Nephron progenitor cell (in vitro differentiated cells): ENCODE measurements at regions not wholly inside any gene's neighbourhood (a gene's known extent, or its start where the extent isn't known, plus 50 kb on each side); places are given as distances from the start of the nearest gene placed in this dataset.
A peak's percentile ranks its signal among the peaks of the same experiment; 100 is the strongest.

ENCODE experiments used
- DNase-seq: peaks from one replicate; pipeline ENCODE4 v3.0.0; 2021
- H3K27ac Mint-ChIP-seq: 2 replicates; pipeline ENCODE4 v1.8.0; 2021; ENCODE audit warnings: mild to moderate bottlenecking, moderate library complexity, mixed read lengths
- H3K27me3 Mint-ChIP-seq: 2 replicates; pipeline ENCODE4 v1.8.0; 2021; ENCODE audit warnings: mild to moderate bottlenecking, low read depth, mixed read lengths; ENCODE audit not compliant: poor library complexity
- H3K36me3 Mint-ChIP-seq: 2 replicates; pipeline ENCODE4 v1.8.0; 2021; ENCODE audit warnings: low read depth, mixed read lengths
- H3K4me1 Mint-ChIP-seq: 2 replicates; pipeline ENCODE4 v1.8.0; 2021; ENCODE audit warnings: mixed read lengths
- H3K4me3 Mint-ChIP-seq: 2 replicates; pipeline ENCODE4 v1.8.0; 2021; ENCODE audit warnings: mild to moderate bottlenecking, moderate library complexity, mixed read lengths
- H3K9me3 Mint-ChIP-seq: 2 replicates; pipeline ENCODE4 v1.8.0; 2021; ENCODE audit warnings: mild to moderate bottlenecking, moderate library complexity, mixed read lengths
- TF ChIP-seq, protein P1 (sequence below): fragments of 200-600 bp; sonication (generic); IDR thresholded peaks from 2 replicates; pipeline ENCODE4 v1.5.0; 2021; ENCODE audit warnings: antibody characterized with exemption

DNA sequence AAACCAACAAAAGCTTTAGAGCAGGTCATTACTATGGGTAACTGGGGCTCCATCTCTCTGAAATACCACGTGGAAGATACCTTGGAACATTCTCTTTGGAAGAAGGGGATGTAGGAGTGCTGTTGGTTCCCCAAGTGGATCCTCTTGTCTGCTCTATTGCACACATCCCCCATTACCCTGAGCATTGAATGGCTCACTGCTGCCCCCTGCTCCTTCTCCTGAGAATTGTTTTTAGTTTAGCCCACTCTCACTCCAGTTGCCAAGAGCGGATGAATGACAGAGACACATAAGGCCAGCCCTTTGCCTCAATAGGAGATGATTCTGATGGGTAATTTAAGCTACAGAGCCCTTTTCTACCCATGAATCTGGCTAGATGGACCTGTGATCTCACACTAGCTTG lies 135.6 kb upstream of the SUCLG2 start:
- no peak overlapping the region for H3K4me3 Mint-ChIP-seq
- peak; percentile 53 for DNase-seq
- H3K27ac Mint-ChIP-seq = no peak overlapping the region
- peaks cover 3% of the 10 kb centered on the region for H3K27me3 Mint-ChIP-seq
- peaks cover 23% of the 10 kb centered on the region for H3K9me3 Mint-ChIP-seq
- peaks cover 10% of the 10 kb centered on the region for H3K36me3 Mint-ChIP-seq
- TF ChIP-seq, protein P1, sequence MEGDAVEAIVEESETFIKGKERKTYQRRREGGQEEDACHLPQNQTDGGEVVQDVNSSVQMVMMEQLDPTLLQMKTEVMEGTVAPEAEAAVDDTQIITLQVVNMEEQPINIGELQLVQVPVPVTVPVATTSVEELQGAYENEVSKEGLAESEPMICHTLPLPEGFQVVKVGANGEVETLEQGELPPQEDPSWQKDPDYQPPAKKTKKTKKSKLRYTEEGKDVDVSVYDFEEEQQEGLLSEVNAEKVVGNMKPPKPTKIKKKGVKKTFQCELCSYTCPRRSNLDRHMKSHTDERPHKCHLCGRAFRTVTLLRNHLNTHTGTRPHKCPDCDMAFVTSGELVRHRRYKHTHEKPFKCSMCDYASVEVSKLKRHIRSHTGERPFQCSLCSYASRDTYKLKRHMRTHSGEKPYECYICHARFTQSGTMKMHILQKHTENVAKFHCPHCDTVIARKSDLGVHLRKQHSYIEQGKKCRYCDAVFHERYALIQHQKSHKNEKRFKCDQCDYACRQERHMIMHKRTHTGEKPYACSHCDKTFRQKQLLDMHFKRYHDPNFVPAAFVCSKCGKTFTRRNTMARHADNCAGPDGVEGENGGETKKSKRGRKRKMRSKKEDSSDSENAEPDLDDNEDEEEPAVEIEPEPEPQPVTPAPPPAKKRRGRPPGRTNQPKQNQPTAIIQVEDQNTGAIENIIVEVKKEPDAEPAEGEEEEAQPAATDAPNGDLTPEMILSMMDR = peak; percentile 66
- no peaks in the 10 kb centered on the region for H3K4me1 Mint-ChIP-seq

DNA sequence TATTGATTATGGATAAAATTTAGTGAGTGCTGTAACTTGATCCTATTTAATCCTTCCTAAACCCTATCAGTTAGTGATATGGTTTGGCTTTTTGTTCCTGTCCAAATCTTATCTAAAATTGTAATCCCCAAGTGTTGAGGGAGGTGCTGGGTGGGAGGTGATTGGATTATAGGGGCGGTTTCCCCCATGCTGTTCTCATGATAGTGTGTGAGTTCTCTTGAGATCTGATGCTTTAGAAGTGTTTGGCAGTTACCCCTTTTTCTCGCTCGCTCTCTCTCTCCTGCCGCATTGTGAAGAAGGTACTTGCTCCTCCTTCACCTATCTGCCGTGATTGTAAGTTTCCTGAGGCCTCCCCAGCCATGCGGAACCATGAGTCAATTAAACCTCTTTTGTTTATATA lies 134.0 kb upstream of the SUCLG2 start:
- Mint-ChIP-seq H3K4me1 (no peaks in the 10 kb centered on the region), H3K4me3 (no peak overlapping the region), H3K27ac (no peak overlapping the region), H3K36me3 (peaks cover 13% of the 10 kb centered on the region), H3K9me3 (peaks cover 29% of the 10 kb centered on the region), H3K27me3 (peaks cover 5% of the 10 kb centered on the region)
- DNase-seq = no peak
- TF ChIP-seq, protein P1 = no peak

DNA sequence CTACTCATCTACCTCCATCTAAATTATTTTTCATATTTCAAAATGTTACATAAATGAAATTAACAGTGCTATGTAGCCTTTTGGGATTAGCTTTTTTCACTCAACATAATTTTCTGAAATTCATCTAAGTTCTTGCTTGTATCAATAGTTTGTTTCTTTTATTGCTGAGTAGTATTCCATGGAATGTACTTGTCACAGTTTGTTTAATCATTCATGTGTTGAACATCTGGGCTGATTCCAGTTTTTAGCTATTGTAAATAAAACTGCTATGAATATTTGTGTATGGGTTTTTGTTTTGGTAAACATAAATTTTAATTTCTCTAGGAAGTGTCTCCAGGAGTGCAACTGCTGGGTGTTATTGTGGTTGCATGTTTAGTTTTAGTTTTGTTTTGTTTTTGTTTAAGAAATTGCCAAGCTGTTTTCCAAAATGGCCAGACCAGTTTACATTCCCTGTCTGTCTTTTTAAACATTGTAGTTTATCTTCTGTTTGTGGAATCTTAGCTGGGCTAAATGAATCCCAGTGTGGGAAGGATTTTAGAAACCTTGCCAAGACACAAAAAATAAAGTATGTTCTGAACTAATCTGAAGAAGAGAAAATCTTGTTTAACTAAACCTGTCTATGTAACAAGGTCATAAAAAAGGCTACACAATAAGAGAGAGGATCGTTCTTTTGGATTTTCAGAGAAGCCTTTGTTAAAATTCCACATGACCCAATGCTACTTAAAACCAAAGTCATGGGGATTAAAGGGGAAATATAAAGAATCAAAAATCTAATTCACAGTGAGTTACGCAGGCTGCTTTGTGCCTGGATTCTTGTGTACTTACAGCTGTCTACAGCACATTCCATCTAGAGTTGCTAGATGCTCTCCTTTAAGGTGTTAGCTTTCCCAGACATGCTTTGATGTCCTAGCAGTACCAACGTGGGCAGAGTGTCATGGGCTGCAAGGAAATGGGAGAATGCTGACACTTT lies 129.2 kb upstream of the SUCLG2 start:
- Mint-ChIP-seq H3K27me3 (peaks cover 5% of the 10 kb centered on the region), H3K36me3 (peaks cover 17% of the 10 kb centered on the region), H3K4me3 (no peak overlapping the region), H3K9me3 (peaks cover 47% of the 10 kb centered on the region), H3K4me1 (no peaks in the 10 kb centered on the region), H3K27ac (no peak overlapping the region)
- DNase-seq = no peak
- TF ChIP-seq, protein P1 = no peak

DNA sequence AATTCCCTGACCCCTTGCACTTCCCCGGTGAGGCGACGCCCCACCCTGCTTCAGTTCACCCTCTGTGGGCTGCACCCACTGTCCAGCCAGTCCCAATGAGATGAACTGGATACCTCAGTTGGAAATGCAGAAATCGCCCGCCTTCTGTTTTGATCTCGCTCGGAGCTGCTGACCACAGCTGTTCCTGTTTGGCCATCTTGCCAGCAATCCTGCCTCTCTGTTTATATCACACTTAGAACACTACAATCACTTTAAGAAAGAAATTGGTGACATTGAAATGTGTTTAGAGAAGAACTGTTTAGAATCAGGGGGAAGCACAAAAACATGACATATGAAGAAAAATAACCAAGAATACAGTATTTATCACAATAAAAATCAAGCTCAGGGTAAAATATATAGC lies 127.5 kb upstream of the SUCLG2 start:
- no peak for DNase-seq
- TF ChIP-seq, protein P1 = no peak
- no peak overlapping the region for H3K27ac Mint-ChIP-seq
- peaks cover 17% of the 10 kb centered on the region for H3K36me3 Mint-ChIP-seq
- H3K4me1 Mint-ChIP-seq = no peaks in the 10 kb centered on the region
- no peak overlapping the region for H3K4me3 Mint-ChIP-seq
- H3K9me3 Mint-ChIP-seq = peaks cover 62% of the 10 kb centered on the region
- peaks cover 5% of the 10 kb centered on the region for H3K27me3 Mint-ChIP-seq

DNA sequence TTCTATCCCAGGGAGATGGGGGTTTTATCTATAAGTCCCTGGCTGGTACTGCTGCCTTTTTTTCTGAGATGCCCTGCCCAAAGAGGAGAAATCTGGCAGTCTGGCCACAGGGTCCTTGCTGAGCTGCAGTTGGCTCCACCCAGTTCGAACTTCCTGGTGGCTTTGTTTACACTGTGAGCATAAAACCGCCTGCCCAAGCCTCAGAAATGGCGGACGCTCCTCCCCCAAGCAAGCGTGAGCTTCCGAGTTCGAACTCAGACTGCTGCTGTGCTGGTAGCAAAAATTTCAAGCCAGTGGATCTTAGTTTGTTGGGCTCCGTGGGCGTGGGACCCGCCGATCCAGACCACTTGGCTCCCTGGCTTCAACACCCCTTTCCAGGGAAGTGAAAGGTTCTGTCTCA lies 126.8 kb upstream of the SUCLG2 start:
- Mint-ChIP-seq H3K4me3 (no peak overlapping the region), H3K9me3 (peaks cover 67% of the 10 kb centered on the region), H3K4me1 (no peaks in the 10 kb centered on the region), H3K27me3 (peaks cover 5% of the 10 kb centered on the region), H3K36me3 (peaks cover 17% of the 10 kb centered on the region), H3K27ac (no peak overlapping the region)
- no peak for DNase-seq
- TF ChIP-seq, protein P1 = no peak

DNA sequence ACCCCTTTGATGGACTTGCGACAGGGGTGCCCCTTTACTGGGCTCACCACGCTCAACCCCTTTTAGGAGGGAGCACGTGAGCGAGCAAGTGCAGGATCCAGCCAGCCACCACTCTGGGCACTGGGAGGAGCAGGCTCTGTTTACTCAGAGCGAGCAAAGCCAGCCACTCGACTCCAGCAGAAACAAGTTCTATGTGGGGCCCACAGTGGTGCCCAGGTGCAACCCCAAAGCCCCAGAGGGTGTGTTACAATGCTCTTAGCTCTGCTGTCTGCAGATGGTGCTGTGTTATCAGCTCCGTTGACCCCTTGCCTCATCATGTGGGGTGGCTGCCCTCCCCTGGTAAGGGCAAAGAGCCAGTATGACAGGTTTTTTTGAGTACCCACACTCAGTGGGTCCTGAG lies 120.3 kb upstream of the SUCLG2 start:
- Mint-ChIP-seq H3K36me3 (no peaks in the 10 kb centered on the region), H3K9me3 (peaks cover 45% of the 10 kb centered on the region), H3K4me3 (no peak overlapping the region), H3K27me3 (peaks cover 3% of the 10 kb centered on the region), H3K4me1 (no peaks in the 10 kb centered on the region), H3K27ac (no peak overlapping the region)
- DNase-seq = no peak
- TF ChIP-seq, protein P1 = no peak
